ENCODE measurements at regions not wholly inside any gene's neighbourhood (a gene's known extent, or its start where the extent isn't known, plus 50 kb on each side); places are given as distances from the start of the nearest gene placed in this dataset.

- DNase-seq = no peak
These were observed 61.7 kb upstream of the MDFIC start for GRCh38 chr7:114860206-114860605.

- no peak for DNase-seq
These were observed 59.5 kb upstream of the MDFIC start for GRCh38 chr7:114862406-114862805.

- peak; percentile 51 for DNase-seq
These were observed 57.6 kb upstream of the MDFIC start for GRCh38 chr7:114864278-114864677.

- peak; percentile 76 for DNase-seq
These were observed 56.3 kb upstream of the MDFIC start for GRCh38 chr7:114865564-114865963.
